Esophagus squamous epithelium (tissue), 4 donors: ENCODE measurements at regions not wholly inside any gene's neighbourhood (a gene's known extent, or its start where the extent isn't known, plus 50 kb on each side); places are given as distances from the start of the nearest gene placed in this dataset.

ENCODE experiments used
- POLR2A ChIP-seq, 4 donors: fragments of 450-650 bp; IDR thresholded peaks; one replicate each; pipeline ENCODE4 v1.6.1; 2017; ENCODE audit warnings: antibody characterized with exemption in 4 of 4, mild to moderate bottlenecking in 4 of 4, moderate library complexity in 3 of 4
- TF ChIP-seq, protein P1 (sequence below), 6 experiments: fragments of 450-650 bp in 4 of 6; fragments of 200-600 bp in 2 of 6; sonication (generic) in 2 of 6; IDR thresholded peaks; one replicate each; pipeline ENCODE4 v1.5.1; 2016 to 2019; ENCODE audit warnings: antibody characterized with exemption in 6 of 6, mild to moderate bottlenecking in 4 of 6, moderate library complexity in 4 of 6

DNA sequence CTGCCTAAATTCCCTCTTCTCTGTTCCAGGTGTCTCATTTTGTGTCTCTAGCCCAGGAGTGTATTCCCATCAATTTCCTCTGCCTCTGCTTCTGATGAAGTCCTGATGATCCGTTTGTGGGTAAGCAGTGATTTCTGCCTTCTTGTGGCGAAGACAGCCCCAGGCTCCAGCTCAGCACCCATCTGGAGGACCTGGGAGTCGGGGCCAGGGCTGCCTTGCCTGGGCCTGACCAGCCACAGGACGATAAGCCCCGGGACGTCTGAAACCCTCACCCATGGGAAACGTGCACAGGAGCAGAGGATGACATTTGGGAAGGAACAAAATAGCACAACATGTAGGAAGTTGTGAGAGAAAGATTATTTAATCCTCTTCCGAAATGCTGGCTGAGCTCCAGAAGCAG is 206.9 kb downstream of the FBXO15 start:
- TF ChIP-seq, protein P1, sequence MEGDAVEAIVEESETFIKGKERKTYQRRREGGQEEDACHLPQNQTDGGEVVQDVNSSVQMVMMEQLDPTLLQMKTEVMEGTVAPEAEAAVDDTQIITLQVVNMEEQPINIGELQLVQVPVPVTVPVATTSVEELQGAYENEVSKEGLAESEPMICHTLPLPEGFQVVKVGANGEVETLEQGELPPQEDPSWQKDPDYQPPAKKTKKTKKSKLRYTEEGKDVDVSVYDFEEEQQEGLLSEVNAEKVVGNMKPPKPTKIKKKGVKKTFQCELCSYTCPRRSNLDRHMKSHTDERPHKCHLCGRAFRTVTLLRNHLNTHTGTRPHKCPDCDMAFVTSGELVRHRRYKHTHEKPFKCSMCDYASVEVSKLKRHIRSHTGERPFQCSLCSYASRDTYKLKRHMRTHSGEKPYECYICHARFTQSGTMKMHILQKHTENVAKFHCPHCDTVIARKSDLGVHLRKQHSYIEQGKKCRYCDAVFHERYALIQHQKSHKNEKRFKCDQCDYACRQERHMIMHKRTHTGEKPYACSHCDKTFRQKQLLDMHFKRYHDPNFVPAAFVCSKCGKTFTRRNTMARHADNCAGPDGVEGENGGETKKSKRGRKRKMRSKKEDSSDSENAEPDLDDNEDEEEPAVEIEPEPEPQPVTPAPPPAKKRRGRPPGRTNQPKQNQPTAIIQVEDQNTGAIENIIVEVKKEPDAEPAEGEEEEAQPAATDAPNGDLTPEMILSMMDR (IDR thresholded peaks at IDR 0.05) = no peak
- TF ChIP-seq POLR2A (IDR thresholded peaks at IDR 0.05) = no peak
